H1 (cell line): ENCODE measurements at regions not wholly inside any gene's neighbourhood (a gene's known extent, or its start where the extent isn't known, plus 50 kb on each side); places are given as distances from the start of the nearest gene placed in this dataset.

Source experiments
- CTCF ChIA-PET: fragments of 300-600 bp; sonication (Branson Sonifier 250); formaldehyde crosslinking; loops from one replicate; lab custom pipeline; 2021; ENCODE audit not compliant: partially characterized antibody; lab: Charles Lee
- POLR2A ChIA-PET: fragments of 300-600 bp; sonication (Branson Sonifier 250); formaldehyde crosslinking; loops from one replicate; lab custom pipeline; 2021; ENCODE audit warnings: inconsistent platforms; ENCODE audit not compliant: partially characterized antibody; lab: Charles Lee
- DNase-seq, 2 experiments: peaks; one replicate each; pipeline versions ENCODE4 v3.0.0 to v3.0.0-alpha.2; 2010 to 2022; ENCODE audit warnings: low spot score in 2 of 2, low read depth in 1 of 2, mixed read lengths in 1 of 2
- FAIRE-seq: peaks from 2 replicates; lab custom pipeline; 2011; peaks lifted over from hg19 to GRCh38; lab: Jason Lieb, UNC
- H2AFZ ChIP-seq: 2 replicates; pipeline ENCODE4 v1.8.1; 2012; ENCODE audit warnings: low read length, inconsistent platforms
- H2AK5ac ChIP-seq: 2 replicates; pipeline ENCODE4 v1.6.1; 2013; ENCODE audit warnings: low read depth, low read length
- H2BK120ac ChIP-seq: replicated peaks from 2 replicates; pipeline ENCODE3; 2013; ENCODE audit warnings: low read depth, low read length, inconsistent platforms
- H2BK12ac ChIP-seq: 2 replicates; pipeline ENCODE4 v1.6.1; 2013; ENCODE audit warnings: low read depth, low read length
- H2BK15ac ChIP-seq: 2 replicates; pipeline ENCODE4 v1.6.1; 2013; ENCODE audit warnings: low read length
- H2BK20ac ChIP-seq: 2 replicates; pipeline ENCODE4 v1.6.1; 2013; ENCODE audit warnings: low read length
- H2BK5ac ChIP-seq: 2 replicates; pipeline ENCODE4 v1.6.1; 2013; ENCODE audit warnings: low read depth, low read length
- H3K14ac ChIP-seq: 2 replicates; pipeline ENCODE4 v1.6.1; 2013; ENCODE audit warnings: inconsistent platforms; ENCODE audit not compliant: insufficient read length
- H3K18ac ChIP-seq: 2 replicates; pipeline ENCODE4 v1.6.1; 2013; ENCODE audit warnings: low read length; ENCODE audit errors: extremely low read depth
- H3K23ac ChIP-seq: 2 replicates; pipeline ENCODE4 v1.6.1; 2013; ENCODE audit warnings: inconsistent platforms; ENCODE audit not compliant: insufficient read length
- H3K23me2 ChIP-seq: 2 replicates; pipeline ENCODE4 v1.6.1; 2013; ENCODE audit warnings: low read depth, low read length
- H3K27ac ChIP-seq: 2 replicates; pipeline ENCODE4 v1.6.1; 2011; ENCODE audit warnings: low read depth, low read length, inconsistent platforms
- H3K27me3 ChIP-seq, 4 experiments: replicated peaks in 1 of 4; 1 replicate in 1 of 4; 2 replicates in 3 of 4; pipeline versions ENCODE4 v1.6.1 to v1.8.1; 2011 to 2013; ENCODE audit warnings: low read length in 3 of 4, mild to moderate bottlenecking in 3 of 4, inconsistent platforms in 2 of 4, mixed read lengths in 2 of 4, moderate library complexity in 1 of 4; ENCODE audit not compliant: control insufficient read depth in 3 of 4, insufficient read depth in 3 of 4; ENCODE audit errors: extremely low read depth in 1 of 4
- H3K36me3 ChIP-seq, 4 experiments: 2 replicates each; pipeline versions ENCODE4 v1.6.1 to v1.8.1; 2011 to 2013; ENCODE audit warnings: mild to moderate bottlenecking in 4 of 4, low read length in 3 of 4, moderate library complexity in 2 of 4, control low read depth in 1 of 4, inconsistent platforms in 1 of 4; ENCODE audit not compliant: insufficient read depth in 4 of 4, control insufficient read depth in 2 of 4
- H3K4ac ChIP-seq: replicated peaks from 2 replicates; pipeline ENCODE3; 2013; ENCODE audit warnings: low read length, low read depth, mixed read lengths, inconsistent platforms; ENCODE audit not compliant: insufficient read length
- H3K4me1 ChIP-seq, 4 experiments: replicated peaks in 1 of 4; 1 replicate in 1 of 4; 2 replicates in 3 of 4; pipeline versions ENCODE4 v1.6.1 to v1.8.1; 2011 to 2013; ENCODE audit warnings: low read length in 3 of 4, inconsistent platforms in 2 of 4, mixed read lengths in 1 of 4; ENCODE audit not compliant: insufficient read depth in 4 of 4, control insufficient read depth in 3 of 4
- H3K4me2 ChIP-seq, 2 experiments: 2 replicates each; pipeline versions ENCODE4 v1.6.1 to v1.8.1; 2011 to 2013; ENCODE audit warnings: low read depth in 2 of 2, low read length in 2 of 2, control low read depth in 1 of 2, inconsistent platforms in 1 of 2, mild to moderate bottlenecking in 1 of 2; ENCODE audit not compliant: insufficient read depth in 1 of 2
- H3K4me3 ChIP-seq, 4 experiments: fragments of 200-600, 300-600 bp in 1 of 4; sonication (generic), shearing (Covaris generic), sonication (Bioruptor Twin) in 1 of 4; 2 replicates each; pipeline versions ENCODE4 v1.5.1 to v1.8.1; 2011 to 2016; ENCODE audit warnings: low read length in 4 of 4, low read depth in 3 of 4, control low read depth in 2 of 4, inconsistent platforms in 2 of 4, mild to moderate bottlenecking in 2 of 4, mixed read lengths in 1 of 4, moderate library complexity in 1 of 4; ENCODE audit not compliant: insufficient read depth in 2 of 4; ENCODE audit errors: extremely low read depth in 1 of 4
- H3K56ac ChIP-seq: replicated peaks from 2 replicates; pipeline ENCODE3; 2013; ENCODE audit warnings: low read depth, mild to moderate bottlenecking, mixed read lengths, low read length, inconsistent platforms; ENCODE audit not compliant: insufficient read length
- H3K79me1 ChIP-seq: 2 replicates; pipeline ENCODE4 v1.6.1; 2013; ENCODE audit warnings: low read depth, low read length, control low read depth
- H3K79me2 ChIP-seq, 2 experiments: 2 replicates each; pipeline versions ENCODE4 v1.6.1 to v1.8.1; 2012 to 2013; ENCODE audit warnings: low read length in 2 of 2, mild to moderate bottlenecking in 2 of 2, inconsistent platforms in 1 of 2; ENCODE audit not compliant: insufficient read depth in 2 of 2, control insufficient read depth in 1 of 2
- H3K9ac ChIP-seq, 4 experiments: replicated peaks in 1 of 4; 1 replicate in 1 of 4; 2 replicates in 3 of 4; pipeline versions ENCODE4 v1.6.1 to v1.8.1; 2011 to 2013; ENCODE audit warnings: low read depth in 3 of 4, low read length in 3 of 4, control low read depth in 2 of 4, mild to moderate bottlenecking in 2 of 4, moderate library complexity in 2 of 4, inconsistent platforms in 1 of 4; ENCODE audit errors: extremely low read depth in 1 of 4
- H3K9me3 ChIP-seq, 2 experiments: 2 replicates each; pipeline versions ENCODE4 v1.6.1 to v1.8.1; 2012 to 2013; ENCODE audit warnings: mild to moderate bottlenecking in 2 of 2, moderate library complexity in 2 of 2, control low read depth in 1 of 2, inconsistent platforms in 1 of 2, low read depth in 1 of 2, low read length in 1 of 2, mixed read lengths in 1 of 2; ENCODE audit not compliant: insufficient read depth in 2 of 2
- H4K20me1 ChIP-seq, 2 experiments: replicated peaks in 1 of 2; 2 replicates each; pipeline versions ENCODE3 to v1.8.1; 2011 to 2013; ENCODE audit warnings: inconsistent platforms in 2 of 2, low read length in 2 of 2, mild to moderate bottlenecking in 1 of 2; ENCODE audit not compliant: insufficient read depth in 2 of 2, control insufficient read depth in 1 of 2
- H4K5ac ChIP-seq: 2 replicates; pipeline ENCODE4 v1.6.1; 2013; ENCODE audit warnings: low read length, low read depth, mixed read lengths, inconsistent platforms; ENCODE audit not compliant: insufficient read length
- H4K8ac ChIP-seq: 2 replicates; pipeline ENCODE4 v1.8.0; 2013; ENCODE audit warnings: mild to moderate bottlenecking, moderate library complexity, low read length, inconsistent platforms; ENCODE audit not compliant: insufficient read depth; ENCODE audit errors: extremely low read depth
- H4K91ac ChIP-seq: replicated peaks from 2 replicates; pipeline ENCODE3; 2013; ENCODE audit warnings: low read length, mixed read lengths, inconsistent platforms; ENCODE audit not compliant: insufficient read length
- NRF1 ChIP-seq: IDR thresholded peaks from 2 replicates; pipeline ENCODE4 v1.6.1; 2011; ENCODE audit warnings: mild to moderate bottlenecking, low read depth, low read length, improper control_type of control experiment
- WGBS, 2 experiments: shearing (Covaris generic) in 1 of 2; methylation state at CpG; one replicate each; pipeline versions ENCODE4 v1.1.6 to v1.1.7; 2013 to 2015; ENCODE audit warnings: low lambda C conversion rate in 2 of 2, mixed read lengths in 2 of 2, inconsistent platforms in 1 of 2, low coverage in 1 of 2, missing lambda C conversion rate in 1 of 2; ENCODE audit not compliant: insufficient replicate concordance in 2 of 2, insufficient coverage in 1 of 2, insufficient read length in 1 of 2; ENCODE audit errors: extremely low coverage in 1 of 2, missing lambda C conversion rate in 1 of 2; 5-methylcytosine and 5-hydroxymethylcytosine counted together

GRCh38 chr3:81846988-81847387 lies 85.5 kb upstream of the GBE1 start:
- Histone ChIP-seq H2BK5ac (no peak overlapping the region), H3K18ac (no peak overlapping the region), H3K4ac (no peak overlapping the region), H4K5ac (no peak overlapping the region), H3K36me3 (no peaks in the 10 kb centered on the region), H3K14ac (no peak overlapping the region), H3K4me3 (no peak overlapping the region), H3K23ac (no peak overlapping the region), H3K27me3 (no peaks in the 10 kb centered on the region), H3K23me2 (no peaks in the 10 kb centered on the region), H2AK5ac (no peak overlapping the region), H3K79me1 (no peaks in the 10 kb centered on the region), H3K4me1 (no peaks in the 10 kb centered on the region), H2BK120ac (no peak overlapping the region), H3K56ac (no peak overlapping the region), H3K79me2 (no peaks in the 10 kb centered on the region), H4K8ac (no peak overlapping the region), H3K27ac (no peak overlapping the region), H4K91ac (no peak overlapping the region), H3K9ac (no peak overlapping the region), H3K4me2 (no peak overlapping the region), H2BK20ac (no peak overlapping the region), H2AFZ (0 out of 2 replicates have a peak overlapping the region, but pooled peaks have one; percentile 4), H3K9me3 (no peaks in the 10 kb centered on the region), H4K20me1 (no peaks in the 10 kb centered on the region), H2BK12ac (no peak overlapping the region), H2BK15ac (no peak overlapping the region)
- no peak for DNase-seq
- WGBS, 2 experiments, result 95% methylated on average over 1 of the region's 1 CpG; no CpG with 5 or more reads in 1 of the 2 experiments
- CTCF ChIA-PET, result interaction anchor here (0.7 kb wide), 1 partner anchor 9 kb away, joined by 3 read pairs; no protein-coding TSS in a partner anchor
- POLR2A ChIA-PET, result no interaction called here
- no peak for FAIRE-seq
- no peak for TF ChIP-seq NRF1
